ENCODE measurements at regions not wholly inside any gene's neighbourhood (a gene's known extent, or its start where the extent isn't known, plus 50 kb on each side); places are given as distances from the start of the nearest gene placed in this dataset.
"Not testable (repeated sequence)": the region's sequence is repeated elsewhere in the genome, so short reads cannot be mapped to it uniquely, and the experiment has no call there.

DNA sequence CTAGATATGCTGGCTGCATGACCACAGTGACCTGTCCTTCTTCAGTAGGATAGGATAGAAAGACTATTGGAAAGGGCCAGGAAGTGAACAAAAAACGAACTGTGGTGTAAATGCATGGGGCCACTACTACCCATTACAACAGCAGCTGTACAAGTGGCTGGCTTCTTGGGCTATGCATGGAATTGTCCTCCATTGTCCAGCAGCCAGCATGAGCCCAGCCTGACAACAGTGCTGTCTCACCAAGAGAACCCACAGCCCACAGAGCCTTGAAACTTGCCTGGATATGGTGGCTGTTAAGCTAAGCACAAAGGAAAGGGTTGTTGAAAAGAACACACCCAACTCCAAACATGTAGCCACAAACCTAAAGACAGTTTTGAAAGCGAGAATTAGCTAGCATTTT lies 330.2 kb upstream of the F9 start:
- no peak for DNase-seq (ENCODE audit: low spot score)

DNA sequence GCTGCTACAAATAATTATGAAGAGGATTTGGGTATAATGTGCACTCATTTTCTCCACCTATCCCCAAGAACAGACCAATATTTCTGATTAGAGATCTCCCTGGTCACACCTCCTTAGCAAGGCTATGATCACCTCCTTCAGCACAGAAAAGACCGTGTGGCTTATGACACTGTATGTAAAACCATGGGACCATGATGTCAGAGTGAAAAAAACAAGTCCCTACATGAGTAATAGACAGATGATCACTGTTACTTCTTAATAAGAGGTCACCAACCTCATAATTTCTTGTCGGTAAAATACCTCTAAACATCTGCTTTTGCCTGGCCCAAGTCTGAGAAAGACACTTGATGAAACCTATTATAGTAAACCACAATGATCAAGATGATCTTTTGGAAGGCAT lies 330.6 kb upstream of the F9 start:
- DNase-seq (ENCODE audit: low spot score): no peak

DNA sequence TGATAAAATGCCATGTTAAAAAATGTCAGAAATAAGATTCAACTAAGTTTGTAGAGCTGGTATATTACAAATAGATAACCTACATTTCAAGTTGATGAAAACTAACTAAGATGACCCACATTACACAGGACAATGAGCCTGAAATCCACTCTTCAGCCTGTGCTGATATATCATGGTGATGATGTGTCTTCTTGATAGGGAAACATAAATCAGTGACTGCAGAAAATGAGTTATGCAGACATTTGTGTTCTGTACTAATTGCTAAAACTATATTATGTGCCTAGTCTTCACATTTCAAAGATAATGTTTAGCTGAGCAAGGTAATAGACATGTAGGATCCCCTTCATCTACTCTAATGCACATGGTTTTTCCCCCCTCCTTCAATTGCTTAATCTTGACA lies 331.6 kb upstream of the F9 start:
- no peak for DNase-seq (ENCODE audit: low spot score)

DNA sequence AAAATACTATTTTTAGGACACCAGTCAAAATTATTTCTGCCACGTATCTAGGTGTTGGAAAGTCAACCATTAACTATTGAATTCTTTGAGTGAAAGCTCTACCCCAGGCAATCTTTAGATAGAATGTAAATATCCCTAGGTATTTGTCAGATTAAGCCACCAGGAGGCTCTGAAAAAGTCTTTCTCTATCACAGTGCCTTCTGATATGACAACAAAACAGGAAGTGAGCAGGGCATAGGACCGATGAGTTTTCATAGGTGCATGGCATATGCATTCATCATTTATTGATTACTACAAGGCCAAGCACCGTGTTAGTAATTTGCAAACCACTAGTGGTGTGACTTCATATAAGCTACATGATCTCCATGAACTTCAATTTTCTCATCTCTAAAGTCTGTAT lies 333.6 kb upstream of the F9 start:
- DNase-seq (ENCODE audit: low spot score): no peak

DNA sequence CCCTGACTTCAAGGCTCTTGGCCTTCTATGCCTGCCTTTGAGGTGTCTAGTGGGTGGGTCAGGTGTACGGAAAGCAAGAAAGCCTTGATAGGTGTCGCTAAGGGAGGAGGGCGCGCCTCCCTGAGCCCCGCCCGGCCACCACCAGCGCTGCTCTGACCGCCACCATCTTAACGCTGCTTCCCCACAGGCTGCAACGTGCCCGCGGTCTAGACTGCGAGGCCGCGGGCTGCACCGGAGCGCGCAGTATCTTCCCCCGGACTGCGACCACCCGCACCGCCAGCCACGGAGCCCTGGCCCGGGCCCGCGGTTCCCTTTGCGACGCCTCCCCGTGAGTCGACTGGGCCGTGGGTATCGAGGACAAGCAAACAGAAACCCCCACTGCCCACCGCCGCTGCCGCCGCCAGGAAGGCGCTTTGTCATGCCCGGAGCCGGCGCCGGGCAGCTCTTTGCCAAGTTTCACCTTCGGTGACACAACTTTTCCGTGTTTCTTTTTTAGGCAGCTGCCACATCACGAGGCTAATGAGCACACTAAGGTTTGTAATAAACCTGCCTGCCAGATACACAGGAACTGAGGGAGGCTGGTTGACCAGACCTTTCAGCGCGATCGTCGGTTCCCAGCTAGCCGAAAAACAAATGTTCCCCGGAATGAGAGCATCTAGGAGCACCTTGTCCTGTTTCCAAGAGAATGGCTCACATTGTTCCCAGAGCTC lies 335.8 kb upstream of the F9 start:
- peak; percentile 31 for DNase-seq (ENCODE audit: low spot score)

DNA sequence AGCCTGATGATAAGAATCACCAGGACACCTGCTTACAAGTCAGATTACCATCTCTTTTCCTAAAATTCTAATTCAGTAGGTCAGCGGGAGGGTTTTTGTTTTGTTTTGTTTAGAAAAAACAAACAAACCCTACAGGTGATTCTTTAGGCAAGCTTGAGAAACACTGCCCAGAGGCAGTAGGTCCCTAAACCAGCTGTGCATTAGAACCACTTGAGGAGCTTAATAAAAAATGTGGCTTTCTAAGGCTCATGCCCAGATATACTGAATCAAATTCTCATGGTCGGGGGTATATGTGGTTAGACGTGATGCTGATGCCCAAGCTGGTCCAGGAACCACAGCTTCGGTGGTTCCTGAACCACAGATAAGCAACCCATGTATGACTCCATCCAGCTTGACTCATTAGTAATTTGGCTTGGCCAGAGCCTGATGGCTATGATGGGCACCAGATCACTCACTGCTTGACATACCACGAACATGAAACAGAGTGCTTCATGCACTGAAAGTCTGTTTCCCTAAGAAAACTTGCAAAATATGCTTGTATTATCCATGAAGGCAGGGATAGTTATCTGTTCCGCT lies 338.1 kb upstream of the F9 start:
- no peak for DNase-seq (ENCODE audit: low spot score)

DNA sequence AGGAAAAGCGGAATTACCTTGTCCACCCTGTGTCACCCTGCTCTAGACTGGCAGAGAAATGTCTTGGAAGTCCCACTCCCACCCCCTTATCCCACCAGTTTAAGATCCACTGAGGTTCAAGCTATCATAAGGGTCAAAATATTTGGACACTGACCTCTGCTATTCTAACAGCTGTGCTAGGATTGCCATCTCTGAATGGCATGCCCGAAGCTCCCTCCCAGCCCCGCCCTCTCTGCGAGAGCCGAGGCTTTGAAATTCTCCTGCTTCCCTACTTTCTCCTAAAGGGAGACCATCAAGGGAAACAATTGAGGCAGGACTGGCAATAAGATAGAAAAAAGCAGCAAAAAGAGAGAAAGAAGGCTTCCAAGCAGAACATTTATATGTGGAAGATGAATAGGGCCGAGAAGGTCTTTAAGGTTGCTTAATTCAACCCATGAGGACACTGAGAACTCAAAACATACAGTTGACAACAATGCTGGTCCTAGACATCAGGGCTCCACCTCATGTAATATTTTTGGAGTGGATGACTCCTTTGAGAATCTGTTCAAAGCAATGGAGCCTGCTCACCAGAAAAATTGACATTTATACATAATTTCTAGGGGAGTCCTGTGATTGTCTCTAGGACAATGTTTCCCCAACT lies 338.7 kb upstream of the F9 start:
- DNase-seq (ENCODE audit: low spot score): no peak

DNA sequence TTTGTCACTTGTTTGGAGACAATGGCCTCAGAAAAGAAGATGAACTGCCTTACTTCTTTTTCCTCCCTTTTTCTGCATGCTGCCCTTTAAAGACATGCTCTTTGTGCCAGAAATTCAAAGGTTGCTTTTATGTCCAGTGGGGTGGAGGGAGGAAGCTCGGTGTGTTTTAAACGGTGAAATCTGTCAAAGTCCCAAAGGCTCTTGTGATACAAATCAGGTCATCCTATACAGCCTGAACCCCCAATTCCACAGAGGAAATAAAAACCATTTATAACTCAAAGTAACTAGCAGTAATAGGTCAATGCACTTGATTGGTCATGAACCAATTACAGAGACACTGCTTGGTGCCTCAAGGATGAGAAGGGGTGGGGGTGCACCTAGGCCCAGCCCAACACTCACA lies 339.3 kb upstream of the F9 start:
- no peak for DNase-seq (ENCODE audit: low spot score)

DNA sequence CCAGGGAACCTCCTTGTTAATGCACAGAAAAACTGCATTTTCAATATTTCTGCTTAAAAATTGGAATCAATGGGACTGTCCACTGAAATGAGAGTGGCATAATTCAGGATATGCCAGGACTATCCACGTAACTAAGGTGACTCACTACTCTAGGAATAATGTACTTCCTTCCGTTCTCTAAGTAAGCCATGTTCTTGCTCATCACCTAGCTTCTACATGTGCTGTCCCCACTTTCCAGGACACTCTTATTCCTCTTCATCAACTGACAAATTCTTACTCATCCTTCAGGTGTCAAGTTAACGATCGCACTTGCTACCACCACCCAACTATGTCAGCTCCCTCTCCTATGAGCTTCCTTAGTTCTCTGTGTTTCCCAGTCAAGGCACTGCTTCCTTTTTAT lies 342.8 kb upstream of the F9 start:
- DNase-seq (ENCODE audit: low spot score): no peak

DNA sequence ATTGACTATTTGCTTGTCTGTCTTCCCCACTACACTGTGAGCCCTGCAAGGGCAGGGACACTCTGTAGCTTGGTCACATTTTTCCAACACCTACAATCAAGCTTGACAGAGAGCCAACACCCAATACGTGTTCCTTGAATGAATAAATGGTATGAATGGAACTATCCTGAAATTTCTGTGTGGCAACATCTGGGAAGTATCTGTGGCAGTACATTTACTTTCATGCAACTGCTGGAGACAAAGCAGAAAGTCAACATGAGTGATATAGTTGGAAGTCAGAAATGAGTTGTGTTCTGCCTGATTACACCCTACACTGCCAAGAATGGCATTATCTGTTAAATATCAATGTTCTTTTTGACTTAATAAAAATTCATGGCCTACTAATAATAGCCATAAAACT lies 343.5 kb upstream of the F9 start:
- DNase-seq (ENCODE audit: low spot score): no peak

DNA sequence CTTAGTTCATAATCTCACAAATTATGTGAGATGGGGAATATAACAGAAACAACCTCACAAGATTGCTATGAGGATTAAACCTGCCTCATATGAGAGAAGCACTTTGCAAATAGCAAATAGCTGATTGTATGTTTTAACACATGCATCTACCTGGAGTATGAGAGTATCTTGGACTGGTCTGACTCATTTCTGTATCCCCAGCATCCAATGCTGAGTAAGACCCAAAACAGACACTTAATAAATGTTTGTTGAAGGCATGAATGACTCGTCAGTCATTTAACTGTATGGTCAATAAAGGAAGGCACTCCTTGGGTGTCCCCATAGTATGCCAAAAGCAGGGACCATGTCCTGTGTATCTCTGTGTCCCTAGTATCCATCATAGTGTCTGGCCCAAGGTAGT lies 350.9 kb upstream of the F9 start:
- DNase-seq (ENCODE audit: low spot score): no peak

DNA sequence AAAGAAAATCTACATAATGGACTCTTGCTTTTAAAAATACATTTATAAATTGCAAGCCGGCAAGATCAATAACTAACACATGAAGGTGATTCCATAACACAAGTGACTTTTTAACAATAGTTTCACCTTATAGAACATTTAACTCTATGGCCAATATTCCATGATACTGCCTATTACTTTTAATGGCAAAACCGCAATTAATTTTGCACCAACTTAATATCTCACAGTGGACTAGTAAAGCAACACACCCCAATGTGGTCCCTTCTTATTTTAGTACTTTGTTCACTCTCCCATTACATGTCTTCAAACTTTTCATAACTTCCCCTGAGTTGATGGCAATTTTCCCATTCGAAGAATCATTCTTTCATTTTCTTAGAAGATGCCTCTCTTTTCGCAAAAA lies 351.6 kb upstream of the F9 start:
- no peak for DNase-seq (ENCODE audit: low spot score)

DNA sequence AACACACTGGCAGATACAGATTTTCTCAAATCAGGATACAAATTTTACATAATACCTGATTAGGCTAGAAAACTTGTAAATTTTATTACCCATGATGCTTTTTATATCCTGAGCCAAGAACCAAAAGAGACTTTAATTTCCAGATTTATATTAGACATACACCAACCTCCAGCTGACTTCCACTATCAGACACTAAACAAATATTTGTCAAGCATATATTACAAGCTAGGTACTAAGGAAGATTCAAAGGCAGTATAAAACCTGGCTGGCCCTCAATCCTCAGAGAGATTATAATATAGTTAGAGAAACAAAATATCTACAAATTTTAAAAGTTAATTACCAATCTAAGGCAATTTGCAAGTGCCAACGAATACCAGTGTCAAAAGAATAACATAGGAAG lies 357.8 kb upstream of the F9 start:
- DNase-seq (ENCODE audit: low spot score): no peak

DNA sequence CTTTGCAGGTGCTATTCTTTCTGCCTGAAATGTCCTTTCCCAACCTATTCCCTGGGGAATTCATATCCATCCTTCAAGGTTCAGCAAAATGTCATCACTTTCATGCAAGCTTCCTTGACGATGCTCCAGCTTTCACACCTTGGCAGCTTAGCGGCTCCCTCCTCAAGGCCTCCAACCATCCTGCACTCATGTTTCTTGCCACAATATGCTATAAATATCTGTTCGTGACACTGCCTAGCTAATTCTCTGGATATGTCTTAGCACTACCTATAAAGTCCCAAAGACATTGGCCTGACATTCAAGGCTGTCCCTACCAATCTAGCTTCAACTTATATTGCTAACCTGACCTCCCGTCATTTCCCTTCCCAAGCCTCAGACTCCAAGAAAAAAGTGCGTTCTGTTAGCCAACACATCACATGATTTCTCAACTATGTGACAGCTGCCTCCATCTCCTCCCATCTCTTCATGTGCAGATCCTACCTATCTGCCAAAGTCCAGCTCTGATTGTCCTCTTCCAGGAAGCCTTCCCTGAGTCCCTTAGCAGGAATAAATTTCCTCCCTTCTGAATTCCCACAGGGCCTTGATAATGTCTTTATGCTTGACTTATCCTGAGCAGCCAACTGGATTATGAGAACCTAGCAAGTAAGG lies 359.9 kb upstream of the F9 start:
- DNase-seq (ENCODE audit: low spot score): no peak

DNA sequence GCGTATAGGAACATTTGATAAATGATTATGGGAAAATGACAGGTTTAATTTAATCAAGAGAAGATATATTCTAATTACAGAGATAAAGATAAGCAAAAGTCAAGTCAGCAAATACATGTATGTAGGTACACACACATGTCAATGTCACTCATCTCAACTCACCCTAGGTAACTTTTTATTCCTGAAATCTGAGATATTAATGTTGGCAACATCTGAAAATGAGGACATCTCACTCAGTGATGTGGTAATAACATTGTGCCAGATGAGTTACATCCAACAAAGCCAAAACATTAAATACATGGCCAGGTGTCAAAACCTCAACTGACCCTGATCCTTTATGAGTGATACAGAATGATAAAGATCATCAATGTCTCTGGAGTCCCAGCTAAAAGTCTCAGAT lies 363.3 kb upstream of the F9 start:
- no peak for DNase-seq (ENCODE audit: low spot score)

DNA sequence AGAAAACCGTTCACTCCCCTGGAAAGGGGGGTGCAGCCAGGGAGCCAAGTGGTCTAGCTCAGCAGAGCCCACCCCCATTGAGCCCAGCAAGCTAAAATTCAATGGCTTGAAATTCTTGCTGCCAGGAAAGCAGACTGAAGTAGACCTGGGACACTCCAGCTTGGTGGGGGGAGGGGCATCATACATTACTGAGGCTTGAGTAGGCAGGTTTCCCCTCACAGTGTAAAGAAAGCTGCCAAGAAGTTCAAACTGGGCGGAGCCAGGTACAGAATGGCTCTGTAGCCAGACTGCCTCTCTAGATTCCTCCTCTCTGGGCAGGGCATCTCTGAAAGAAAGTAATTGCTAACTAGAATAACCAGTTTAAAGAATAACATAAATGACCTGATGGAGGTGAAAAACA lies 372.3 kb upstream of the F9 start:
- DNase-seq (ENCODE audit: low spot score): no peak

DNA sequence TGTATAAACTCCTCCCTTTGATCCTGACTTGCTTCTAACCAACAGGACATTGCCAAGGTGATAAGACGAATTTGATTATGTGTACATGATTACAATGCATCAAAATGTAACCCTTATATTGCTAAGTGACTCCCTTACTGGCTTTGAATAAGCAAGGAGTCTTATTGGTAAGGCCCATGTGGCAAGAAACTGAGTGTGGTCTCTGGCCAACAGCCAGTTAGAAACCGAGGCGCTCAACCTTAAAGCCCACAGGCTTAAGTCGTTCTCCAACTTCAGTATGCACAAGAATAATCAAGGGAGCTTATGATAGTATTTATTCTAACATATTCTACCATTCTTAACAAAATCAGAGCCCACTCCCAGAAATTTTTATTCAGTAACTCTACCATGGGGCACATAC lies 374.2 kb upstream of the F9 start:
- DNase-seq (ENCODE audit: low spot score): no peak

DNA sequence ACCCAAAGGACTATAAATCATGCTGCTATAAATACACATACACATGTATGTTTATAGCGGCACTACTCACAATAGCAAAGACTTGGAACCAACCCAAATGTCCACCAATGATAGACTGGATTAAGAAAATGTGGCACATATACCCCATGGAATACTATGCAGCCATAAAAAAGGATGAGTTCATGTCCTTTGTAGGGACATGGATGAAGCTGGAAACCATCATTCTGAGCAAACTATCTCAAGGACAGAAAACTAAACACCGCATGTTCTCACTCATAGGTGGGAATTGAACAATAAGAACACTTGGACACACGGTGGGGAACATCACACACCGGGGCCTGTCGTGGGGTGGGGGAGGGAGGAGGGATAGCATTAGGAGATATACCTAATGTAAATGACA lies 383.9 kb upstream of the F9 start:
- DNase-seq (ENCODE audit: low spot score): not testable (repeated sequence)

DNA sequence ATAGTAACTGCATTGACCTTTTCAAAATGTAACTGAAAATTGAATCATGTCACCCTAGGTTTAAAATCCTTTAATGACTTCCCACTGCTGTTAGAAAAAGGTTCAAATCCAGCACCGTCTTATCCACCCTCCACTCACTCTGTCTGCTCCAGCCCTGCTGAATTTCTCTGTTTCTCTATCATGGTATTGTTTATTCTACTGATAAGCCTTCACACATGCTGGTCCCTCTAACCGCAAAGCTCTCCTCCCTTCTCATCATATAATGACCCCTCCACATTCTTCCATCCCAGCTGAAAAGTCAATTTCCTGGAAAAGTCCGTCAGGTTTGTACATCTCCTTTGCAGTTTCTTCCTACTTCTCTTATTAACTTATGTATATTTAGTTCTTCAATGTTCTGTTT lies 389.2 kb upstream of the F9 start:
- DNase-seq (ENCODE audit: low spot score): no peak

DNA sequence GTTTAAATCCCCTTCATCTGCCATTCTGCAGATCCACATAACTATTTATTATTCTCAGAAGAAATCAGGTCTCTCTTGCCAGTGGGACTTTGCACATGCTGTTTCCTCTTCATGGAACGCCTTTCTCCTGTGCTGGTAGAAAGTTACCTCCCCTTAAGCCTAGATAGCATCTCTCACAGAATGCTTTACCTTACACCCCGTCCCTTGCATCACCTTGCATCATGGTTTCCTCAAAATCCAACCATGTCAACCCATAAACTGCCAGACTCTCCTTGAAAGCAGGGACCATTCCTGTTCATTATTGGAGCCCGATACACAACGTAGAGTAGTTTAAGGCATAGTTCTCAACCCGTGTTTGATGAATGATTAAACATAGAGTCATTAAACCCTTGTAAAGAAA lies 396.2 kb upstream of the F9 start:
- no peak for DNase-seq (ENCODE audit: low spot score)

DNA sequence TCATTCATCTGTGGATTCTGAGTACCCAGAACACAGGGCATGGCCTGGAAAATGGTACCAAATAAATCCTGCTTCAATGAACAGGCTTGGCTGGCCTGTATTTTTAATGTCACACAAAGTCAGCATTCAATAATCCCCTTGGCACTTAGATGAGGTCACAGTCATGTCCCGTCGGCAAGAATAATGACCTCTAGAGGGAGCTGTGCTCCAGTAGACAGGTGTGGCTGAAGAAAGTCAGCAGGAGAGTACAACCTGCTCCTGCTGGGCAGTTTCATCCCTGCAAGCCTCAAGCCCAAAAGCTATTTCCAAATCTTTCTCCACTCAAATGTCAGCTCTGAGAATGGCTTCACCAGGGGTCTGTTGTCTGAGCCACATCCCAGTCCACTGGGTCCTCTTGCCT lies 404.0 kb upstream of the F9 start:
- peak; percentile 6 for DNase-seq (ENCODE audit: low spot score)

DNA sequence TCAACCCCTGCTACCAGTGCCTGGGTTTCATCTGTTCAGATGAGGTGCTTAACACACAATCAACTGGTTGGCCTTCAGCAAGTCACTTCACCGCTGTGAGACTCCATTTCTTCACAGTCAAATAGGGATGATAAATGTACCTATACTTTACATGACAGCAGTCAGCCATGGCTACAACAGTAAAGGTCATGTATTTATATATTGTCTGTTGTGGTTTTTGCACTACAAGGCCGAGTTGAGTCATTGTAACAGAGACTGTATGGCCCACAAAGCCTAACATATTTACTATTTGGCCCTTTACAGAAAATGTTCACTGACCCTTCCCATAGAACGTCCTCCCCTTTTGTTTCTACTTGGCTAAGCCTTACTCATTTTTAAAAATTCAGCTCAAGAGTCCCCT lies 404.6 kb upstream of the F9 start:
- DNase-seq (ENCODE audit: low spot score): no peak

DNA sequence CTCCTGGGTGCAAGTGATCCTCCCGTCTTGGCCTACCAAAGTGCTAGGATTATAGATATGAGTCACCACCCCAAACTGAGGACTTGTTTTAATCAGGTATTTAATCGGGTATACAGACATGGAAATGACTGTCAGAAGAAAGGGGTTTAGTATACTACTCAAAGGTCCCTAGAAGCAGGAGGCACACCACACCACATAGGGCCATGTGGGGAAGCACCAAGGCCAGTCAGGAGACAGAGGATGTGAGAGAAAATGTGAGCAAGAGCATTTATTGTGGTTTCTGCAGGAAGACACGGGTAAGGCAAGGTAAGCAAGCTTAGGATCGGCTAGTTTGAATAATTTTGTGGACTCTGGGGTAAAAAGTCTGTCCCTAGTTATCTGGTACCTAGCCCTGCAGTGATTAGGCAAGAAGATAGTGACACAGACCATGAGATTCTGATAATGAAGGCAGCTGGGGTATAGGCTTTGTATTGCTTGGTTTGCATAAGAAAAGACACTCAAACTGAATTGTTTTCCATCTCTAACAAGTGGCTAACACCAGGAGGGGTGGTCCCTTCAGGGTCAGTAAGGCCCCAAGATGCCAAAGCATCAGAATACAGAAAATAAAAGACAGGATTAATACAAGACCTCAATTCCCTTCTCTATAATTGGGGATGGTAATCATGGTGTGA lies 408.8 kb upstream of the F9 start:
- DNase-seq (ENCODE audit: low spot score): no peak

Data from AG20443 (cell line).